ENCODE measurements at regions not wholly inside any gene's neighbourhood (a gene's known extent, or its start where the extent isn't known, plus 50 kb on each side); places are given as distances from the start of the nearest gene placed in this dataset.

GRCh38 chr1:4946343-4946742, 291.9 kb downstream of the AJAP1 start:
- no peaks in the 10 kb centered on the region for H3K9me3 ChIP-seq
- DNase-seq: no peak
- H3K27me3 ChIP-seq: no peaks in the 10 kb centered on the region
- H3K36me3 ChIP-seq: no peaks in the 10 kb centered on the region
- H3K4me3 ChIP-seq: no peak overlapping the region

- H3K27me3 ChIP-seq: no peaks in the 10 kb centered on the region
- H3K36me3 ChIP-seq: no peaks in the 10 kb centered on the region
- DNase-seq: no peak
- no peak overlapping the region for H3K4me3 ChIP-seq
- no peaks in the 10 kb centered on the region for H3K9me3 ChIP-seq
Measured at GRCh38 chr1:4944911-4945310, 290.5 kb downstream of the AJAP1 start.

GRCh38 chr1:4944072-4944471, 289.7 kb downstream of the AJAP1 start:
- H3K9me3 ChIP-seq: no peaks in the 10 kb centered on the region
- H3K4me3 ChIP-seq: no peak overlapping the region

GRCh38 chr1:4939266-4939665, 284.9 kb downstream of the AJAP1 start:
- no peak for DNase-seq
- no peaks in the 10 kb centered on the region for H3K27me3 ChIP-seq
- H3K36me3 ChIP-seq: no peaks in the 10 kb centered on the region
- H3K4me3 ChIP-seq: no peak overlapping the region
- no peaks in the 10 kb centered on the region for H3K9me3 ChIP-seq

More at GRCh38 chr1:4944072-4944471, 289.7 kb downstream of the AJAP1 start:
- Histone ChIP-seq H3K27me3 (no peaks in the 10 kb centered on the region), H3K36me3 (no peaks in the 10 kb centered on the region)
- no peak for DNase-seq

GRCh38 chr1:4937876-4938534, 283.6 kb downstream of the AJAP1 start:
- Histone ChIP-seq H3K27me3 (no peaks in the 10 kb centered on the region), H3K9me3 (no peaks in the 10 kb centered on the region), H3K36me3 (no peaks in the 10 kb centered on the region), H3K4me3 (no peak overlapping the region)
- DNase-seq: no peak

- H3K36me3 ChIP-seq: no peaks in the 10 kb centered on the region
- H3K9me3 ChIP-seq: no peaks in the 10 kb centered on the region
- H3K4me3 ChIP-seq: no peak overlapping the region
- H3K27me3 ChIP-seq: no peaks in the 10 kb centered on the region
- no peak for DNase-seq
Measured at GRCh38 chr1:4935807-4936206, 281.4 kb downstream of the AJAP1 start.

GRCh38 chr1:4933232-4933631, 278.8 kb downstream of the AJAP1 start:
- H3K27me3 ChIP-seq: no peaks in the 10 kb centered on the region
- no peak overlapping the region for H3K4me3 ChIP-seq
- no peaks in the 10 kb centered on the region for H3K9me3 ChIP-seq
- DNase-seq: no peak
- H3K36me3 ChIP-seq: no peaks in the 10 kb centered on the region

GRCh38 chr1:4932311-4933030, 278.1 kb downstream of the AJAP1 start:
- Histone ChIP-seq H3K27me3 (no peaks in the 10 kb centered on the region), H3K4me3 (no peak overlapping the region), H3K36me3 (no peaks in the 10 kb centered on the region), H3K9me3 (no peaks in the 10 kb centered on the region)
- no peak for DNase-seq

- Histone ChIP-seq H3K36me3 (no peaks in the 10 kb centered on the region), H3K4me3 (no peak overlapping the region), H3K27me3 (no peaks in the 10 kb centered on the region), H3K9me3 (no peaks in the 10 kb centered on the region)
- DNase-seq: peak; percentile 22
Measured at GRCh38 chr1:4931486-4931885, 277.1 kb downstream of the AJAP1 start.

GRCh38 chr1:4928186-4928585, 273.8 kb downstream of the AJAP1 start:
- Histone ChIP-seq H3K4me3 (no peak overlapping the region), H3K36me3 (no peaks in the 10 kb centered on the region), H3K9me3 (no peaks in the 10 kb centered on the region), H3K27me3 (no peaks in the 10 kb centered on the region)
- DNase-seq: no peak

- H3K27me3 ChIP-seq: no peaks in the 10 kb centered on the region
- no peak for DNase-seq
- H3K36me3 ChIP-seq: no peaks in the 10 kb centered on the region
- no peaks in the 10 kb centered on the region for H3K9me3 ChIP-seq
- H3K4me3 ChIP-seq: no peak overlapping the region
Measured at GRCh38 chr1:4924356-4924755, 269.9 kb downstream of the AJAP1 start.

- H3K27me3 ChIP-seq: no peaks in the 10 kb centered on the region
- H3K9me3 ChIP-seq: no peaks in the 10 kb centered on the region
- H3K4me3 ChIP-seq: no peak overlapping the region
- no peak for DNase-seq
- no peaks in the 10 kb centered on the region for H3K36me3 ChIP-seq
Measured at GRCh38 chr1:4916610-4917009, 262.2 kb downstream of the AJAP1 start.

- H3K9me3 ChIP-seq: no peaks in the 10 kb centered on the region
- DNase-seq: no peak
- no peaks in the 10 kb centered on the region for H3K27me3 ChIP-seq
- no peaks in the 10 kb centered on the region for H3K36me3 ChIP-seq
- no peak overlapping the region for H3K4me3 ChIP-seq
Measured at GRCh38 chr1:4915154-4915553, 260.7 kb downstream of the AJAP1 start.

GRCh38 chr1:4908486-4908885, 254.1 kb downstream of the AJAP1 start:
- Histone ChIP-seq H3K4me3 (no peak overlapping the region), H3K36me3 (no peaks in the 10 kb centered on the region), H3K9me3 (no peaks in the 10 kb centered on the region), H3K27me3 (no peaks in the 10 kb centered on the region)
- no peak for DNase-seq

- Histone ChIP-seq H3K9me3 (no peaks in the 10 kb centered on the region), H3K4me3 (no peak overlapping the region), H3K36me3 (no peaks in the 10 kb centered on the region), H3K27me3 (no peaks in the 10 kb centered on the region)
- DNase-seq: no peak
Measured at GRCh38 chr1:4894566-4894965, 240.2 kb downstream of the AJAP1 start.

- H3K9me3 ChIP-seq: no peaks in the 10 kb centered on the region
- H3K36me3 ChIP-seq: no peaks in the 10 kb centered on the region
- H3K4me3 ChIP-seq: no peak overlapping the region
- no peak for DNase-seq
- no peaks in the 10 kb centered on the region for H3K27me3 ChIP-seq
Measured at GRCh38 chr1:4880626-4881025, 226.2 kb downstream of the AJAP1 start.

- H3K9me3 ChIP-seq: no peaks in the 10 kb centered on the region
- no peak overlapping the region for H3K4me3 ChIP-seq
- no peaks in the 10 kb centered on the region for H3K27me3 ChIP-seq
- no peak for DNase-seq
- H3K36me3 ChIP-seq: no peaks in the 10 kb centered on the region
Measured at GRCh38 chr1:4877426-4877825, 223.0 kb downstream of the AJAP1 start.

- Histone ChIP-seq H3K9me3 (no peaks in the 10 kb centered on the region), H3K27me3 (no peaks in the 10 kb centered on the region; the same call in 1 of the 2 replicates), H3K4me3 (no peak overlapping the region), H3K36me3 (no peaks in the 10 kb centered on the region)
- DNase-seq: no peak
Measured at GRCh38 chr1:4871373-4871772, 217.0 kb downstream of the AJAP1 start.
